ENCODE measurements at regions not wholly inside any gene's neighbourhood (a gene's known extent, or its start where the extent isn't known, plus 50 kb on each side); places are given as distances from the start of the nearest gene placed in this dataset.
A peak's percentile ranks its signal among the peaks of the same experiment; 100 is the strongest.

DNA sequence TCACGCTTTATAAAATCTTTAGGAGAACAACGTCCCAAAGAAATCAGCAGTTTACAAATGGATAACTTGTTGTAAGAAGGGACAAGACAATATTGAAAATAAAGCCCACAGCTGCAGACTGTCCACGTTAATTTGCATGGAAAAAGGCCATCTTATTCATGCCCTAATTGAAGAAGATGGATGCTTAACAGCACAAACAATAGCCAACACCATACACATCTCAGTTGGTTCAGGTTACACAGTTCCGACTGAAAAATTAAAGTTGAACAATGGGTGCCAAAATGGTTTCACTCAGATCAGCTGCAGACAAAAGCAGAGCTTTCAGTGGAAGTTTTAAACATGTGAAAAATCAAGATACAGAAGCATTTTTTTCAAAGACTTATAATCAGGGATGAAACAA is 314.2 kb downstream of the RAB38 start:
- Histone ChIP-seq H3K4me1 (ENCODE audit: insufficient read depth, low read length) (no peaks in the 10 kb centered on the region), H3K27me3 (ENCODE audit: insufficient read depth, low read length) (no peaks in the 10 kb centered on the region), H2AK5ac (ENCODE audit: insufficient read length, low read length) (no peak overlapping the region), H3K79me2 (ENCODE audit: insufficient read depth, low read length) (no peaks in the 10 kb centered on the region), H3T11ph (ENCODE audit: low read length) (no peak overlapping the region), H2BK15ac (ENCODE audit: low read depth, low read length) (no peak overlapping the region), H3K23ac (ENCODE audit: insufficient read length, low read depth, low read length) (no peak overlapping the region), H3K9ac (ENCODE audit: extremely low read depth, insufficient read length, low read length) (no peak overlapping the region), H3K4me2 (ENCODE audit: insufficient read depth, insufficient read length, low read length) (no peak overlapping the region), H3K18ac (ENCODE audit: insufficient read length, low read depth, low read length) (no peak overlapping the region), H2AFZ (ENCODE audit: low read length) (no peak overlapping the region), H3K56ac (ENCODE audit: insufficient read length, low read depth, low read length) (no peak overlapping the region), H4K5ac (ENCODE audit: insufficient read length, low read depth, low read length) (no peak overlapping the region), H3K4ac (ENCODE audit: low read depth, low read length) (no peak overlapping the region), H2BK120ac (ENCODE audit: low read depth, low read length, poor library complexity, severe bottlenecking) (no peak overlapping the region), H4K20me1 (ENCODE audit: control insufficient read depth, insufficient read depth, insufficient read length) (no peaks in the 10 kb centered on the region), H3K14ac (ENCODE audit: insufficient read depth, low read length) (no peak overlapping the region), H3K79me1 (ENCODE audit: insufficient read depth, low read depth, low read length, poor library complexity, severe bottlenecking) (no peaks in the 10 kb centered on the region), H2BK12ac (ENCODE audit: insufficient read length, low read depth, low read length) (no peak overlapping the region), H3K9me3 (ENCODE audit: control insufficient read depth, low read depth, low read length) (no peaks in the 10 kb centered on the region), H2BK5ac (ENCODE audit: insufficient read length, low read length) (no peak overlapping the region), H4K91ac (ENCODE audit: insufficient read length, low read depth, low read length) (no peak overlapping the region), H3K23me2 (ENCODE audit: insufficient read length, low read depth, low read length, poor library complexity, severe bottlenecking) (no peaks in the 10 kb centered on the region), H4K8ac (replicated peaks; ENCODE audit: insufficient read length, low read depth, low read length) (no peak overlapping the region), H2BK20ac (ENCODE audit: low read depth, low read length, poor library complexity, severe bottlenecking) (no peak overlapping the region), H3K27ac (ENCODE audit: insufficient read length, low read depth, low read length) (no peak overlapping the region)
- Mint-ChIP-seq H3K27me3 (ENCODE audit: low read depth) (no peaks in the 10 kb centered on the region), H3K9me3 (peaks cover 0 to 2% of the 10 kb centered on the region in 2 experiments; a peak in 1 of 5 replicates), H3K27ac (peak overlapping the region in 1 of 3 experiments; percentile 30; a peak in 1 of 7 replicates), H3K36me3 (ENCODE audit: insufficient read depth in 1 of 3, low read depth in 3 of 3) (no peaks in the 10 kb centered on the region; a peak in 1 of 7 replicates), H3K4me3 (no peak overlapping the region), H3K4me1 (peaks cover 4 to 11% of the 10 kb centered on the region in 2 experiments)
- no CpG with 5 or more reads among the region's 4 CpGs for WGBS (ENCODE audit: extremely low coverage, insufficient read length, low lambda C conversion rate)
- TF ChIP-seq, protein P1, sequence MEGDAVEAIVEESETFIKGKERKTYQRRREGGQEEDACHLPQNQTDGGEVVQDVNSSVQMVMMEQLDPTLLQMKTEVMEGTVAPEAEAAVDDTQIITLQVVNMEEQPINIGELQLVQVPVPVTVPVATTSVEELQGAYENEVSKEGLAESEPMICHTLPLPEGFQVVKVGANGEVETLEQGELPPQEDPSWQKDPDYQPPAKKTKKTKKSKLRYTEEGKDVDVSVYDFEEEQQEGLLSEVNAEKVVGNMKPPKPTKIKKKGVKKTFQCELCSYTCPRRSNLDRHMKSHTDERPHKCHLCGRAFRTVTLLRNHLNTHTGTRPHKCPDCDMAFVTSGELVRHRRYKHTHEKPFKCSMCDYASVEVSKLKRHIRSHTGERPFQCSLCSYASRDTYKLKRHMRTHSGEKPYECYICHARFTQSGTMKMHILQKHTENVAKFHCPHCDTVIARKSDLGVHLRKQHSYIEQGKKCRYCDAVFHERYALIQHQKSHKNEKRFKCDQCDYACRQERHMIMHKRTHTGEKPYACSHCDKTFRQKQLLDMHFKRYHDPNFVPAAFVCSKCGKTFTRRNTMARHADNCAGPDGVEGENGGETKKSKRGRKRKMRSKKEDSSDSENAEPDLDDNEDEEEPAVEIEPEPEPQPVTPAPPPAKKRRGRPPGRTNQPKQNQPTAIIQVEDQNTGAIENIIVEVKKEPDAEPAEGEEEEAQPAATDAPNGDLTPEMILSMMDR (conservative IDR thresholded peaks at IDR 0.05): no peak
- no peak for DNase-seq

Data from H9 (cell line).